ENCODE measurements at regions not wholly inside any gene's neighbourhood (a gene's known extent, or its start where the extent isn't known, plus 50 kb on each side); places are given as distances from the start of the nearest gene placed in this dataset.

- peaks cover 0 to 41% (median 1%) of the 10 kb centered on the region in 4 donors for H3K4me1 ChIP-seq
- TF ChIP-seq CTCF (IDR thresholded peaks at IDR 0.05) = no peak
- no peaks in the 10 kb centered on the region for H3K36me3 ChIP-seq
- no peak for DNase-seq
- H3K27ac ChIP-seq = no peak overlapping the region
- H3K9me3 ChIP-seq = no peaks in the 10 kb centered on the region
- intact Hi-C loops (cut with DNase I; ENCODE audit: low total_unique reads) = no loop called here
- H3K27me3 ChIP-seq = no peaks in the 10 kb centered on the region
- no peak overlapping the region for H3K4me3 ChIP-seq
Measured at GRCh38 chrX:96438803-96439202, 245.8 kb upstream of the DIAPH2 start.

- no peak overlapping the region for H3K27ac ChIP-seq
- peak; percentile 31 to 69 for DNase-seq
- H3K4me3 ChIP-seq = no peak overlapping the region
- no peaks in the 10 kb centered on the region for H3K27me3 ChIP-seq
- intact Hi-C loops (cut with DNase I; ENCODE audit: low total_unique reads) = no loop called here
- H3K9me3 ChIP-seq = no peaks in the 10 kb centered on the region
- no peaks in the 10 kb centered on the region for H3K36me3 ChIP-seq
- peaks cover 0 to 24% (median 1%) of the 10 kb centered on the region in 4 donors for H3K4me1 ChIP-seq
- TF ChIP-seq CTCF (IDR thresholded peaks at IDR 0.05) = no peak
Measured at GRCh38 chrX:96440941-96441340, 243.7 kb upstream of the DIAPH2 start.

GRCh38 chrX:96445531-96446065 lies 239.0 kb upstream of the DIAPH2 start:
- no peak for DNase-seq

DNA sequence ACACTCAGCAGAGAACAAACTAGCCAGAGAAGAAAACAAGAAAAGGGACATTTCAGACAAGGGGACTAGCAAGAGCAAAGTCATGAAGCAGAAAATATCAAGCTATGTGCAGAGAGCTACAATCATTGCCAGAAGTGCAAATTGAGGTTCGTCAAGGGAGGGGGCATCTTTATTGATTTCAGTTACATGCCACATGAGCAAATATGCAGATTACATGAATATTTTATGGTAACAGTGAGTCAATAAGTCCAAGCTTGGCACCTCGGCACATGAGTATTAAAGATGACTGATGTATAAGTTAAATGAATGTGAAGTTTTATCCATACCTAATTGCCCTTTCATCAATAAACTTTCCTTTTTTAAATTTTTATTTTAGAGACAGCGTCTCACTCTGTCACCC lies 238.1 kb upstream of the DIAPH2 start:
- DNase-seq = no peak
- Histone ChIP-seq H3K27me3 (no peaks in the 10 kb centered on the region), H3K27ac (no peak overlapping the region), H3K4me1 (no peaks in the 10 kb centered on the region), H3K9me3 (no peaks in the 10 kb centered on the region), H3K36me3 (no peaks in the 10 kb centered on the region), H3K4me3 (no peak overlapping the region)
- intact Hi-C loops (cut with DNase I; ENCODE audit: low total_unique reads) = no loop called here
- no peak for TF ChIP-seq CTCF (IDR thresholded peaks at IDR 0.05)

More at GRCh38 chrX:96445531-96446065, 239.0 kb upstream of the DIAPH2 start:
- H3K4me1 ChIP-seq = peaks cover 0 to 6% (median 0%) of the 10 kb centered on the region in 4 donors
- no peaks in the 10 kb centered on the region for H3K27me3 ChIP-seq
- intact Hi-C loops (cut with DNase I; ENCODE audit: low total_unique reads) = no loop called here
- H3K9me3 ChIP-seq = no peaks in the 10 kb centered on the region
- H3K36me3 ChIP-seq = no peaks in the 10 kb centered on the region
- no peak overlapping the region for H3K4me3 ChIP-seq
- no peak overlapping the region for H3K27ac ChIP-seq
- TF ChIP-seq CTCF (IDR thresholded peaks at IDR 0.05) = no peak

DNA sequence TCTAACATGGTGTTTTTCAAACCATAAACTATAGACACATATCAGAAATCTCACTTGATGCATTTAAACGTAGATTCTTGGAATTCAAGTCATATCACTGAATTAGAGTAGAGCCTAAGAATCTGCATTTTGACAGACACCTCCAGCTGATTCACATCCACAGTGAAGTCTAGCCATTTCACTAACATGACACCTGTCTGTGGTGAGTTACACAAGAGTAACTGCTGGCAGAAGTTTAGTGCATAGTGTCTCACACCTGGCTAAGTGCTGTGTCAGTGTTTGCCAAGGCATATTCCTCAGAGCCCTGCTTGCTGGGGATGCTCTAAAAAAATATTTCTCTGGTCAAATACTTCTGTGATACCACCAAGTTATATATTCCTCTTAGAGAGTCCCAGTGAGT lies 237.5 kb upstream of the DIAPH2 start:
- intact Hi-C loops (cut with DNase I; ENCODE audit: low total_unique reads) = no loop called here
- DNase-seq = no peak
- TF ChIP-seq CTCF (IDR thresholded peaks at IDR 0.05) = no peak
- Histone ChIP-seq H3K36me3 (no peaks in the 10 kb centered on the region), H3K27me3 (no peaks in the 10 kb centered on the region), H3K27ac (no peak overlapping the region), H3K4me1 (no peaks in the 10 kb centered on the region), H3K9me3 (no peaks in the 10 kb centered on the region), H3K4me3 (no peak overlapping the region)

- H3K36me3 ChIP-seq = no peaks in the 10 kb centered on the region
- intact Hi-C loops (cut with DNase I; ENCODE audit: low total_unique reads) = no loop called here
- DNase-seq = no peak
- no peaks in the 10 kb centered on the region for H3K4me1 ChIP-seq
- no peak for TF ChIP-seq CTCF (IDR thresholded peaks at IDR 0.05)
- H3K9me3 ChIP-seq = no peaks in the 10 kb centered on the region
- no peaks in the 10 kb centered on the region for H3K27me3 ChIP-seq
- H3K4me3 ChIP-seq = no peak overlapping the region
- H3K27ac ChIP-seq = no peak overlapping the region
Measured at GRCh38 chrX:96449191-96449590, 235.5 kb upstream of the DIAPH2 start.

All from tibial artery (tissue), 4 donors.